HEK293T (cell line): ENCODE measurements at regions not wholly inside any gene's neighbourhood (a gene's known extent, or its start where the extent isn't known, plus 50 kb on each side); places are given as distances from the start of the nearest gene placed in this dataset.

Experiments used
- FOXA1 ChIP-seq: fragments of 450-650 bp; IDR thresholded peaks from 2 replicates; pipeline ENCODE4 v1.6.1; 2016; ENCODE audit warnings: mild to moderate bottlenecking
- FOXK2 ChIP-seq: fragments of 450-650 bp; IDR thresholded peaks from 2 replicates; pipeline ENCODE4 v1.6.1; 2016; ENCODE audit warnings: mild to moderate bottlenecking
- FOXM1 ChIP-seq: fragments of 450-650 bp; IDR thresholded peaks from 2 replicates; pipeline ENCODE4 v1.6.1; 2017; ENCODE audit warnings: mild to moderate bottlenecking, borderline replicate concordance
- HDGF ChIP-seq: fragments of 450-650 bp; IDR thresholded peaks from 2 replicates; pipeline ENCODE4 v1.6.1; 2017; ENCODE audit warnings: antibody characterized with exemption, borderline replicate concordance
- LEF1 ChIP-seq: fragments of 450-650 bp; IDR thresholded peaks from 2 replicates; pipeline ENCODE4 v1.6.1; 2017; ENCODE audit warnings: mild to moderate bottlenecking, borderline replicate concordance
- NFRKB ChIP-seq: fragments of 450-650 bp; IDR thresholded peaks from 2 replicates; pipeline ENCODE4 v1.6.1; 2016; ENCODE audit warnings: mild to moderate bottlenecking, moderate library complexity
- SP1 ChIP-seq: fragments of 450-650 bp; IDR thresholded peaks from 2 replicates; pipeline ENCODE4 v1.6.1; 2017
- SUZ12 ChIP-seq: fragments of 450-650 bp; IDR thresholded peaks from 2 replicates; pipeline ENCODE4 v1.6.1; 2016; ENCODE audit warnings: mild to moderate bottlenecking
- TARDBP ChIP-seq: fragments of 450-650 bp; IDR thresholded peaks from 2 replicates; pipeline ENCODE4 v1.6.1; 2016
- TF ChIP-seq, protein P1 (sequence below): fragments of 450-650 bp; IDR thresholded peaks from 2 replicates; pipeline ENCODE4 v1.6.1; 2016

DNA sequence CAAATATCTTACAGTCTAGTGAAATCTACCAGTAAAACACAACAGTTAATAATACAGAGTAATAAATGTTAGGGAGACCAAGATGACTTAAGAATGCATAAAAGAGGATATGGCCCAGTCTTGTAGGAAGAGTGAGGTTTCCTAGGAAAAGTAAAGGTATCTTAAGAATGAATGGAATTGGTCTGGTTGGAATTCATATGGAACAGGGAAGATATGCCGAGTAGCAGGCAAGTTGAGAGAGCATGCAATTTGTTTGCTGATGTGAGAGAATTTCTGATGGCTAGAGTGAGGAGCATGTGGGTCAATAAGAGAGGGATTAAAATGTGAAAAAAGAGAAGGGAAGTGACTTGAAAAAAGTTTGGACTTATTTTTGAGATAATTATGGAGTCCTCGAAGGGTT lies 512.9 kb upstream of the ZEB2 start:
- TF ChIP-seq TARDBP (no peak), FOXK2 (no peak), NFRKB (no peak), FOXA1 (no peak), SUZ12 (no peak), HDGF (no peak), SP1 (no peak), FOXM1 (no peak), LEF1 (no peak)
- TF ChIP-seq, protein P1, sequence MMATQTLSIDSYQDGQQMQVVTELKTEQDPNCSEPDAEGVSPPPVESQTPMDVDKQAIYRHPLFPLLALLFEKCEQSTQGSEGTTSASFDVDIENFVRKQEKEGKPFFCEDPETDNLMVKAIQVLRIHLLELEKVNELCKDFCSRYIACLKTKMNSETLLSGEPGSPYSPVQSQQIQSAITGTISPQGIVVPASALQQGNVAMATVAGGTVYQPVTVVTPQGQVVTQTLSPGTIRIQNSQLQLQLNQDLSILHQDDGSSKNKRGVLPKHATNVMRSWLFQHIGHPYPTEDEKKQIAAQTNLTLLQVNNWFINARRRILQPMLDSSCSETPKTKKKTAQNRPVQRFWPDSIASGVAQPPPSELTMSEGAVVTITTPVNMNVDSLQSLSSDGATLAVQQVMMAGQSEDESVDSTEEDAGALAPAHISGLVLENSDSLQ: no peak
